GM23338 (cell line): ENCODE measurements at regions not wholly inside any gene's neighbourhood (a gene's known extent, or its start where the extent isn't known, plus 50 kb on each side); places are given as distances from the start of the nearest gene placed in this dataset.

Source experiments
- ATAC-seq: fragments of 200-7000 bp; cut with Tn5 transposase; 3 replicates; pipeline ENCODE4 v1.9.1; 2020
- DNase-seq: peaks from one replicate; pipeline ENCODE4 v3.0.0-alpha.2; 2015; ENCODE audit warnings: low spot score
- H2AFZ ChIP-seq: fragments of 200-600 bp; sonication (generic); 2 replicates; pipeline ENCODE4 v1.8.0; 2016; ENCODE audit warnings: antibody characterized with exemption, mild to moderate bottlenecking, moderate library complexity
- H3F3A ChIP-seq: fragments of 200-600 bp; sonication (generic); replicated peaks from 2 replicates; pipeline ENCODE4 v1.8.0; 2017; ENCODE audit warnings: antibody characterized with exemption, mixed run types, low read depth
- H3K27ac ChIP-seq: fragments of 200-600 bp; sonication (generic); 2 replicates; pipeline ENCODE4 v1.6.1; 2016; ENCODE audit warnings: low read depth
- H3K27me3 ChIP-seq: fragments of 200-600 bp; sonication (generic); 2 replicates; pipeline ENCODE4 v1.8.0; 2016; ENCODE audit warnings: mild to moderate bottlenecking, mixed run types, moderate library complexity; ENCODE audit not compliant: insufficient read depth
- H3K36me3 ChIP-seq: fragments of 200-600 bp; sonication (generic); 2 replicates; pipeline ENCODE4 v1.8.0; 2016; ENCODE audit warnings: mild to moderate bottlenecking; ENCODE audit not compliant: insufficient read depth
- H3K4me1 ChIP-seq: fragments of 200-600 bp; sonication (generic); 2 replicates; pipeline ENCODE4 v1.8.0; 2016; ENCODE audit warnings: mild to moderate bottlenecking, moderate library complexity; ENCODE audit not compliant: insufficient read depth
- H3K4me2 ChIP-seq: fragments of 200-600 bp; sonication (generic); 2 replicates; pipeline ENCODE4 v1.7.1; 2017; ENCODE audit warnings: mixed run types
- H3K4me3 ChIP-seq: fragments of 200-600 bp; sonication (generic); 2 replicates; pipeline ENCODE4 v1.6.1; 2016; ENCODE audit warnings: mixed run types
- H3K79me2 ChIP-seq: fragments of 200-600 bp; sonication (generic); replicated peaks from 2 replicates; pipeline ENCODE4 v1.8.0; 2017; ENCODE audit warnings: mild to moderate bottlenecking; ENCODE audit not compliant: insufficient read depth
- H3K9me2 ChIP-seq: fragments of 200-600 bp; sonication (generic); 2 replicates; pipeline ENCODE4 v1.8.0; 2017; ENCODE audit not compliant: insufficient read depth
- H4K20me1 ChIP-seq: fragments of 200-600 bp; sonication (generic); replicated peaks from 2 replicates; pipeline ENCODE4 v1.8.0; 2017; ENCODE audit warnings: mild to moderate bottlenecking; ENCODE audit not compliant: insufficient read depth
- H3K27ac Mint-ChIP-seq: 2 replicates; pipeline ENCODE4 v1.8.0; 2020; ENCODE audit warnings: inconsistent platforms, mild to moderate bottlenecking, moderate library complexity, mixed read lengths
- H3K27me3 Mint-ChIP-seq: 3 replicates; pipeline ENCODE4 v1.8.0; 2022; ENCODE audit warnings: low read depth, mild to moderate bottlenecking, moderate library complexity, mixed read lengths, inconsistent platforms; ENCODE audit not compliant: insufficient read depth, poor library complexity
- H3K36me3 Mint-ChIP-seq: 3 replicates; pipeline ENCODE4 v1.8.0; 2021; ENCODE audit warnings: low read depth, mild to moderate bottlenecking, inconsistent platforms, moderate library complexity, mixed read lengths
- H3K4me1 Mint-ChIP-seq: 3 replicates; pipeline ENCODE4 v1.8.0; 2020; ENCODE audit warnings: mild to moderate bottlenecking, inconsistent platforms, mixed read lengths
- H3K4me3 Mint-ChIP-seq: 3 replicates; pipeline ENCODE4 v1.8.0; 2021; ENCODE audit warnings: moderate library complexity, mild to moderate bottlenecking, inconsistent platforms, mixed read lengths
- H3K9me3 Mint-ChIP-seq: 3 replicates; pipeline ENCODE4 v1.8.0; 2020; ENCODE audit warnings: moderate library complexity, mild to moderate bottlenecking, inconsistent platforms, mixed read lengths
- CREB1 ChIP-seq: fragments of 250-450 bp; sonication (Bioruptor Pico); IDR thresholded peaks from 2 replicates; pipeline ENCODE4 v1.5.0; 2020; ENCODE audit warnings: low read depth, mild to moderate bottlenecking, moderate library complexity
- CTCF ChIP-seq, 2 experiments: fragments of 200-600 bp in 1 of 2; sonication (generic) in 1 of 2; conservative IDR thresholded peaks; 2 replicates each; pipeline versions ENCODE4 v1.5.1 to v1.6.1; 2016 to 2017; ENCODE audit warnings: antibody characterized with exemption in 2 of 2, low read depth in 2 of 2, mild to moderate bottlenecking in 2 of 2, moderate library complexity in 1 of 2
- ETS1 ChIP-seq: IDR thresholded peaks from 2 replicates; pipeline ENCODE4 v1.6.1; 2016; ENCODE audit warnings: antibody characterized with exemption
- EZH2 ChIP-seq: fragments of 200-600 bp; sonication (generic); IDR thresholded peaks from one replicate; pipeline ENCODE4 v1.8.0; 2017; ENCODE audit warnings: antibody characterized with exemption, mild to moderate bottlenecking, low read depth; ENCODE audit not compliant: unreplicated experiment
- EZH2phosphoT487 ChIP-seq: fragments of 200-600 bp; sonication (generic); IDR thresholded peaks from one replicate; pipeline ENCODE4 v1.8.1; 2018; ENCODE audit warnings: antibody characterized with exemption; ENCODE audit not compliant: unreplicated experiment
- JUNB ChIP-seq: IDR thresholded peaks from one replicate; pipeline ENCODE4 v1.6.1; 2016; ENCODE audit warnings: antibody characterized with exemption; ENCODE audit not compliant: unreplicated experiment
- NANOG ChIP-seq: IDR thresholded peaks from 2 replicates; pipeline ENCODE4 v1.6.1; 2016; ENCODE audit warnings: antibody characterized with exemption, borderline replicate concordance
- POLR2AphosphoS5 ChIP-seq: IDR thresholded peaks from 2 replicates; pipeline ENCODE4 v1.6.1; 2016; ENCODE audit warnings: antibody characterized with exemption, low read depth
- REST ChIP-seq: IDR thresholded peaks from one replicate; pipeline ENCODE4 v1.6.1; 2018; ENCODE audit warnings: antibody characterized with exemption; ENCODE audit not compliant: unreplicated experiment
- STAT1 ChIP-seq: IDR thresholded peaks from one replicate; pipeline ENCODE4 v1.6.1; 2016; ENCODE audit warnings: antibody characterized with exemption; ENCODE audit not compliant: unreplicated experiment
- ZNF114 ChIP-seq: fragments of 250-450 bp; sonication (Bioruptor Pico); IDR thresholded peaks from 2 replicates; pipeline ENCODE4 v1.5.0; 2020; ENCODE audit warnings: mild to moderate bottlenecking, moderate library complexity
- ZNF331 ChIP-seq: fragments of 250-450 bp; sonication (Bioruptor Pico); IDR thresholded peaks from 2 replicates; pipeline ENCODE4 v1.5.0; 2020; ENCODE audit warnings: low read depth, mild to moderate bottlenecking, moderate library complexity
- ZNF462 ChIP-seq: fragments of 250-450 bp; sonication (Bioruptor Pico); IDR thresholded peaks from 2 replicates; pipeline ENCODE4 v1.5.0; 2020; ENCODE audit warnings: mild to moderate bottlenecking, moderate library complexity

GRCh38 chr1:198435056-198435455 lies 105.4 kb downstream of the ATP6V1G3 start:
- H4K20me1 ChIP-seq: no peaks in the 10 kb centered on the region
- Mint-ChIP-seq H3K27me3 (peaks cover 1% of the 10 kb centered on the region), H3K4me1 (peaks cover 4% of the 10 kb centered on the region; the same call in 2 of the 3 replicates), H3K4me3 (no peak overlapping the region), H3K27ac (no peak overlapping the region; the same call in 1 of the 2 replicates), H3K36me3 (peaks cover 5% of the 10 kb centered on the region; the same call in 1 of the 3 replicates), H3K9me3 (peaks cover 10% of the 10 kb centered on the region; the same call in 2 of the 3 replicates)
- no peaks in the 10 kb centered on the region for H3K27me3 ChIP-seq
- TF ChIP-seq JUNB: no peak
- no peak for TF ChIP-seq CREB1 (CRISPR knock-in tag)
- TF ChIP-seq REST: no peak
- no peak for TF ChIP-seq ZNF114
- TF ChIP-seq ETS1: no peak
- TF ChIP-seq ZNF331 (CRISPR knock-in tag): no peak
- no peak for TF ChIP-seq CTCF (conservative IDR thresholded peaks at IDR 0.05; ENCODE audit: low read depth in 2 of 2)
- no peak for TF ChIP-seq NANOG
- TF ChIP-seq ZNF462 (CRISPR knock-in tag): no peak
- TF ChIP-seq EZH2: no peak
- no peak for TF ChIP-seq STAT1
- no peak for TF ChIP-seq POLR2AphosphoS5
- TF ChIP-seq EZH2phosphoT487: no peak
- DNase-seq (no peak), ATAC-seq (no peak)
- H3F3A ChIP-seq: no peaks in the 10 kb centered on the region
- H3K79me2 ChIP-seq: no peaks in the 10 kb centered on the region
- H3K27ac ChIP-seq: no peak overlapping the region
- no peaks in the 10 kb centered on the region for H3K9me2 ChIP-seq
- no peak overlapping the region for H2AFZ ChIP-seq
- peaks cover 4% of the 10 kb centered on the region for H3K36me3 ChIP-seq
- H3K4me3 ChIP-seq: no peak overlapping the region
- peaks cover 9% of the 10 kb centered on the region; the same call in 1 of the 2 replicates for H3K4me1 ChIP-seq
- no peak overlapping the region for H3K4me2 ChIP-seq
